KMS-11 (cell line): ENCODE measurements at regions not wholly inside any gene's neighbourhood (a gene's known extent, or its start where the extent isn't known, plus 50 kb on each side); places are given as distances from the start of the nearest gene placed in this dataset.

Source experiments
- H2AFZ ChIP-seq: fragments of 200-600 bp; sonication (generic); 2 replicates; pipeline ENCODE4 v1.6.1; 2016; ENCODE audit warnings: antibody characterized with exemption, mixed run types, low read depth
- H3K27ac ChIP-seq: fragments of 200-600 bp; sonication (generic); 2 replicates; pipeline ENCODE4 v1.6.1; 2016; ENCODE audit warnings: mild to moderate bottlenecking, mixed run types
- H3K27me3 ChIP-seq: fragments of 200-600 bp; sonication (generic); 2 replicates; pipeline ENCODE4 v1.6.1; 2017; ENCODE audit warnings: mild to moderate bottlenecking, low read depth, mixed run types, moderate library complexity; ENCODE audit not compliant: insufficient read depth
- H3K36me3 ChIP-seq: fragments of 200-600 bp; sonication (generic); 2 replicates; pipeline ENCODE4 v1.6.1; 2017; ENCODE audit warnings: mild to moderate bottlenecking, mixed run types; ENCODE audit not compliant: insufficient read depth
- H3K4me1 ChIP-seq: fragments of 200-600 bp; sonication (generic); 2 replicates; pipeline ENCODE4 v1.6.1; 2016; ENCODE audit warnings: mild to moderate bottlenecking, low read depth, mixed run types; ENCODE audit not compliant: poor library complexity, severe bottlenecking
- H3K4me2 ChIP-seq: fragments of 200-600 bp; sonication (generic); 2 replicates; pipeline ENCODE4 v1.7.0; 2016; ENCODE audit warnings: mild to moderate bottlenecking, mixed run types
- H3K4me3 ChIP-seq: fragments of 200-600 bp; sonication (generic); IDR thresholded peaks from 2 replicates; pipeline ENCODE4 v1.6.1; 2017; ENCODE audit warnings: low read depth, low read length, mixed read lengths; ENCODE audit not compliant: insufficient read depth
- H3K79me2 ChIP-seq: fragments of 200-600 bp; sonication (generic); 2 replicates; pipeline ENCODE4 v1.6.1; 2016; ENCODE audit warnings: low read depth, mixed run types; ENCODE audit not compliant: insufficient read depth
- H3K9ac ChIP-seq: fragments of 200-600 bp; sonication (generic); 2 replicates; pipeline ENCODE4 v1.6.1; 2016; ENCODE audit warnings: mild to moderate bottlenecking, mixed run types
- H4K20me1 ChIP-seq: fragments of 200-600 bp; sonication (generic); 2 replicates; pipeline ENCODE4 v1.6.1; 2016; ENCODE audit warnings: mild to moderate bottlenecking, mixed run types; ENCODE audit not compliant: insufficient read depth
- TF ChIP-seq, protein P1 (sequence below): fragments of 200-600 bp; sonication (generic); conservative IDR thresholded peaks from 2 replicates; pipeline ENCODE4 v1.6.1; 2017; ENCODE audit warnings: low read depth, mild to moderate bottlenecking, antibody characterized with exemption, low read length, moderate library complexity, mixed read lengths

DNA sequence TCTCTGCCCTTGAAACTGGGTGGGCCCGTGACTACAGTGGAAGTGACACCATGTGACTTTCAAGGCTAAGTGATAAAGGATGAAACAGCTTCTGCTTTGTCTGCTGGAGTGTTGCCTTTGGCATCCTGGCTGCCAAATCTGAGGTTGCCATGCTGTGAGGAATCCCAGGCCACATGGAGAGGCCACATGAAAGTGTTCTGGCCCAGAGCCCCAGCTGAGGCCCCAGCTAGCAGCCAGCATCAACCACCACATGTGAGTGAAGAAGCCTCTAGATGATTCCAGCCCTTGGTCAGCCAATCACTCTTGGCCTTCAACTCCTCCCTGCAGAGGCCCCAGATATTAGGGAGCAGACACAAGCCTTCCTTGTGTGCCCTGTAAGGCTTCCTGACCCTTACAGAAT is 94.4 kb upstream of the BCOR start:
- no peaks in the 10 kb centered on the region for H4K20me1 ChIP-seq
- H3K36me3 ChIP-seq: no peaks in the 10 kb centered on the region
- H3K27ac ChIP-seq: no peak overlapping the region
- TF ChIP-seq, protein P1, sequence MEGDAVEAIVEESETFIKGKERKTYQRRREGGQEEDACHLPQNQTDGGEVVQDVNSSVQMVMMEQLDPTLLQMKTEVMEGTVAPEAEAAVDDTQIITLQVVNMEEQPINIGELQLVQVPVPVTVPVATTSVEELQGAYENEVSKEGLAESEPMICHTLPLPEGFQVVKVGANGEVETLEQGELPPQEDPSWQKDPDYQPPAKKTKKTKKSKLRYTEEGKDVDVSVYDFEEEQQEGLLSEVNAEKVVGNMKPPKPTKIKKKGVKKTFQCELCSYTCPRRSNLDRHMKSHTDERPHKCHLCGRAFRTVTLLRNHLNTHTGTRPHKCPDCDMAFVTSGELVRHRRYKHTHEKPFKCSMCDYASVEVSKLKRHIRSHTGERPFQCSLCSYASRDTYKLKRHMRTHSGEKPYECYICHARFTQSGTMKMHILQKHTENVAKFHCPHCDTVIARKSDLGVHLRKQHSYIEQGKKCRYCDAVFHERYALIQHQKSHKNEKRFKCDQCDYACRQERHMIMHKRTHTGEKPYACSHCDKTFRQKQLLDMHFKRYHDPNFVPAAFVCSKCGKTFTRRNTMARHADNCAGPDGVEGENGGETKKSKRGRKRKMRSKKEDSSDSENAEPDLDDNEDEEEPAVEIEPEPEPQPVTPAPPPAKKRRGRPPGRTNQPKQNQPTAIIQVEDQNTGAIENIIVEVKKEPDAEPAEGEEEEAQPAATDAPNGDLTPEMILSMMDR: no peak
- no peak overlapping the region for H3K4me2 ChIP-seq
- no peak overlapping the region for H3K4me3 ChIP-seq
- H3K79me2 ChIP-seq: no peaks in the 10 kb centered on the region
- no peak overlapping the region for H2AFZ ChIP-seq
- H3K9ac ChIP-seq: no peak overlapping the region
- H3K27me3 ChIP-seq: no peaks in the 10 kb centered on the region
- H3K4me1 ChIP-seq: no peaks in the 10 kb centered on the region

GRCh38 chrX:40189637-40190036 is 91.9 kb upstream of the BCOR start:
- TF ChIP-seq, protein P1: no peak
- Histone ChIP-seq H3K4me3 (no peak overlapping the region), H3K79me2 (no peaks in the 10 kb centered on the region), H3K27ac (no peak overlapping the region), H4K20me1 (no peaks in the 10 kb centered on the region), H2AFZ (no peak overlapping the region), H3K36me3 (no peaks in the 10 kb centered on the region), H3K4me2 (no peak overlapping the region), H3K9ac (no peak overlapping the region), H3K27me3 (no peaks in the 10 kb centered on the region), H3K4me1 (no peaks in the 10 kb centered on the region)

GRCh38 chrX:40188573-40189417 is 91.0 kb upstream of the BCOR start:
- no peaks in the 10 kb centered on the region for H3K36me3 ChIP-seq
- TF ChIP-seq, protein P1: no peak
- no peak overlapping the region for H3K9ac ChIP-seq
- H3K4me1 ChIP-seq: no peaks in the 10 kb centered on the region
- no peak overlapping the region for H3K4me2 ChIP-seq
- H3K27me3 ChIP-seq: no peaks in the 10 kb centered on the region
- H4K20me1 ChIP-seq: no peaks in the 10 kb centered on the region
- H3K79me2 ChIP-seq: no peaks in the 10 kb centered on the region
- no peak overlapping the region for H2AFZ ChIP-seq
- no peak overlapping the region for H3K4me3 ChIP-seq
- H3K27ac ChIP-seq: no peak overlapping the region

DNA sequence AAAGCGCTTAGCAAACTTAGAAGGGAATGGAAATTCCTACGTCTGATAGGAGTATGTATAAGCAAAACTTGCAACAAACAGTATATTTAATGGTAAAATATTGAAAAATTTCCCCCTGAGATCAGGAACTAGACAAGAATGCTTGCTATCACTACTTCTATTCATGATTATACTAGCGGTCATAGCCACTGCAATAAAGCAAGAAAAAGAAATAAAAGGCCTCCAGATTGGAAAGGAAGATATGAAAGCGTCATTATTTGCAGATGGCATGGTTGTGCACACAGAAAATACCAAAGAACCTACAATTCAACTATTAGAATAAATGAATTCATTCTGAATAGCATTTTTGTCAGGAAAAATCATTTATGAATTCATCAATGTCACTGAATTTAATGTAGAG is 87.2 kb upstream of the BCOR start:
- Histone ChIP-seq H3K4me3 (no peak overlapping the region), H3K4me2 (no peak overlapping the region), H3K9ac (no peak overlapping the region), H2AFZ (no peak overlapping the region), H3K27me3 (no peaks in the 10 kb centered on the region), H3K27ac (no peak overlapping the region), H4K20me1 (no peaks in the 10 kb centered on the region), H3K79me2 (no peaks in the 10 kb centered on the region), H3K4me1 (no peaks in the 10 kb centered on the region), H3K36me3 (no peaks in the 10 kb centered on the region)
- TF ChIP-seq, protein P1: no peak
